HepG2 (cell line): ENCODE measurements at regions not wholly inside any gene's neighbourhood (a gene's known extent, or its start where the extent isn't known, plus 50 kb on each side); places are given as distances from the start of the nearest gene placed in this dataset.

ENCODE experiments used
- EP300 ChIP-seq, 3 experiments: sonication (generic) in 1 of 3; formaldehyde crosslinking in 1 of 3; IDR thresholded peaks; 2 replicates each; pipeline versions ENCODE4 v1.5.1 to v1.6.1; 2011 to 2020; ENCODE audit warnings: low read depth in 2 of 3, low read length in 2 of 3, borderline replicate concordance in 1 of 3, improper control_type of control experiment in 1 of 3, mild to moderate bottlenecking in 1 of 3, missing genetic modification reagents in 1 of 3, moderate library complexity in 1 of 3
- ETV6 ChIP-seq: sonication (generic); formaldehyde crosslinking; conservative IDR thresholded peaks from 2 replicates; pipeline ENCODE4 v1.4.0; 2020; ENCODE audit warnings: missing genetic modification reagents
- KAT8 ChIP-seq: IDR thresholded peaks from 2 replicates; pipeline ENCODE4 v1.6.1; 2016; ENCODE audit warnings: missing genetic modification reagents, missing compliant biosample characterization
- MEIS2 ChIP-seq: sonication (generic); formaldehyde crosslinking; IDR thresholded peaks from 2 replicates; pipeline ENCODE4 v1.9.0; 2021; ENCODE audit warnings: mild to moderate bottlenecking, missing genetic modification reagents
- POLR2AphosphoS5 ChIP-seq: IDR thresholded peaks from 2 replicates; pipeline ENCODE4 v1.6.1; 2012; ENCODE audit warnings: low read depth, low read length
- RCOR2 ChIP-seq: IDR thresholded peaks from 2 replicates; pipeline ENCODE4 v1.6.1; 2016; ENCODE audit warnings: missing biosample characterization, missing genetic modification reagents
- RFX1 ChIP-seq: fragments of 450-650 bp; IDR thresholded peaks from 2 replicates; pipeline ENCODE4 v1.6.1; 2017
- TAF1 ChIP-seq: sonication (generic); formaldehyde crosslinking; IDR thresholded peaks from 2 replicates; pipeline ENCODE4 v1.4.0; 2020; ENCODE audit warnings: missing genetic modification reagents
- ZKSCAN1 ChIP-seq: fragments of 150-350 bp; IDR thresholded peaks from 2 replicates; pipeline ENCODE4 v1.6.1; 2014; ENCODE audit warnings: low read length
- ZMAT3 ChIP-seq: sonication (generic); formaldehyde crosslinking; conservative IDR thresholded peaks from 2 replicates; pipeline ENCODE4 v1.7.0; 2021; ENCODE audit warnings: missing genetic modification reagents
- TF ChIP-seq, protein P1 (sequence below): conservative IDR thresholded peaks from 2 replicates; pipeline ENCODE4 v1.6.1; 2018; ENCODE audit warnings: missing genetic modification reagents
- TF ChIP-seq, protein P2 (sequence below), 2 experiments: fragments of 450-650 bp in 1 of 2; sonication (generic) in 1 of 2; formaldehyde crosslinking in 1 of 2; IDR thresholded peaks; 2 replicates each; pipeline versions ENCODE4 v1.6.1 to v1.8.0; 2016 to 2022; ENCODE audit warnings: antibody characterized with exemption in 1 of 2, mild to moderate bottlenecking in 1 of 2, missing genetic modification reagents in 1 of 2
- TF ChIP-seq, protein P3 (sequence below): sonication (generic); formaldehyde crosslinking; IDR thresholded peaks from 2 replicates; pipeline ENCODE4 v1.5.0; 2020; ENCODE audit warnings: mild to moderate bottlenecking, missing genetic modification reagents, moderate library complexity

DNA sequence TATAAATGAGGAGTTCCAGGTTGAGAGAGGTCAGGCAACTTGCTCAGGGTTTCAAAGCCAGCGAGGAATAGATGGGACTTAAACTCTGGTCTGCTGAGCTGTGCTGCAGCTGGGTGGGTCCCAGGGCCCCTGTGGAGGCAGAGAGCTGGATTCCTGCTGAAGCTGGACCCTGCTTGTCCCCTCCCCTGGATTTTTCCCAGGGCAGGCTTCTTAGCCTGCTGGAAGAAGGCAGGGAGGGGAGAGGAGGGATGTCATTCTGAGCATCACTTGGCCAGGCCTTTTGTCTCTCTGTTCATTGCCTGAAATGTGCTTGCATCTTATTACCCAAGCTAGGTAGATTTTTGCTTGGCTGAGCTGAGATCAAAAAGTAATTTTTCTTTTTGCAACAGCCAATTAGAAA lies 133.7 kb downstream of the DHX35 start:
- TF ChIP-seq, protein P1, sequence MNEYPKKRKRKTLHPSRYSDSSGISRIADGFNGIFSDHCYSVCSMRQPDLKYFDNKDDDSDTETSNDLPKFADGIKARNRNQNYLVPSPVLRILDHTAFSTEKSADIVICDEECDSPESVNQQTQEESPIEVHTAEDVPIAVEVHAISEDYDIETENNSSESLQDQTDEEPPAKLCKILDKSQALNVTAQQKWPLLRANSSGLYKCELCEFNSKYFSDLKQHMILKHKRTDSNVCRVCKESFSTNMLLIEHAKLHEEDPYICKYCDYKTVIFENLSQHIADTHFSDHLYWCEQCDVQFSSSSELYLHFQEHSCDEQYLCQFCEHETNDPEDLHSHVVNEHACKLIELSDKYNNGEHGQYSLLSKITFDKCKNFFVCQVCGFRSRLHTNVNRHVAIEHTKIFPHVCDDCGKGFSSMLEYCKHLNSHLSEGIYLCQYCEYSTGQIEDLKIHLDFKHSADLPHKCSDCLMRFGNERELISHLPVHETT (CRISPR knock-in tag) = no peak
- TF ChIP-seq, protein P2, sequence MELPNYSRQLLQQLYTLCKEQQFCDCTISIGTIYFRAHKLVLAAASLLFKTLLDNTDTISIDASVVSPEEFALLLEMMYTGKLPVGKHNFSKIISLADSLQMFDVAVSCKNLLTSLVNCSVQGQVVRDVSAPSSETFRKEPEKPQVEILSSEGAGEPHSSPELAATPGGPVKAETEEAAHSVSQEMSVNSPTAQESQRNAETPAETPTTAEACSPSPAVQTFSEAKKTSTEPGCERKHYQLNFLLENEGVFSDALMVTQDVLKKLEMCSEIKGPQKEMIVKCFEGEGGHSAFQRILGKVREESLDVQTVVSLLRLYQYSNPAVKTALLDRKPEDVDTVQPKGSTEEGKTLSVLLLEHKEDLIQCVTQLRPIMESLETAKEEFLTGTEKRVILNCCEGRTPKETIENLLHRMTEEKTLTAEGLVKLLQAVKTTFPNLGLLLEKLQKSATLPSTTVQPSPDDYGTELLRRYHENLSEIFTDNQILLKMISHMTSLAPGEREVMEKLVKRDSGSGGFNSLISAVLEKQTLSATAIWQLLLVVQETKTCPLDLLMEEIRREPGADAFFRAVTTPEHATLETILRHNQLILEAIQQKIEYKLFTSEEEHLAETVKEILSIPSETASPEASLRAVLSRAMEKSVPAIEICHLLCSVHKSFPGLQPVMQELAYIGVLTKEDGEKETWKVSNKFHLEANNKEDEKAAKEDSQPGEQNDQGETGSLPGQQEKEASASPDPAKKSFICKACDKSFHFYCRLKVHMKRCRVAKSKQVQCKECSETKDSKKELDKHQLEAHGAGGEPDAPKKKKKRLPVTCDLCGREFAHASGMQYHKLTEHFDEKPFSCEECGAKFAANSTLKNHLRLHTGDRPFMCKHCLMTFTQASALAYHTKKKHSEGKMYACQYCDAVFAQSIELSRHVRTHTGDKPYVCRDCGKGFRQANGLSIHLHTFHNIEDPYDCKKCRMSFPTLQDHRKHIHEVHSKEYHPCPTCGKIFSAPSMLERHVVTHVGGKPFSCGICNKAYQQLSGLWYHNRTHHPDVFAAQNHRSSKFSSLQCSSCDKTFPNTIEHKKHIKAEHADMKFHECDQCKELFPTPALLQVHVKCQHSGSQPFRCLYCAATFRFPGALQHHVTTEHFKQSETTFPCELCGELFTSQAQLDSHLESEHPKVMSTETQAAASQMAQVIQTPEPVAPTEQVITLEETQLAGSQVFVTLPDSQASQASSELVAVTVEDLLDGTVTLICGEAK (IDR thresholded peaks at IDR 0.05) = no peak
- TF ChIP-seq, protein P2 (CRISPR knock-in tag; IDR thresholded peaks at IDR 0.05) = no peak
- no peak for TF ChIP-seq ETV6 (CRISPR knock-in tag)
- TF ChIP-seq POLR2AphosphoS5 = no peak
- TF ChIP-seq, protein P3, sequence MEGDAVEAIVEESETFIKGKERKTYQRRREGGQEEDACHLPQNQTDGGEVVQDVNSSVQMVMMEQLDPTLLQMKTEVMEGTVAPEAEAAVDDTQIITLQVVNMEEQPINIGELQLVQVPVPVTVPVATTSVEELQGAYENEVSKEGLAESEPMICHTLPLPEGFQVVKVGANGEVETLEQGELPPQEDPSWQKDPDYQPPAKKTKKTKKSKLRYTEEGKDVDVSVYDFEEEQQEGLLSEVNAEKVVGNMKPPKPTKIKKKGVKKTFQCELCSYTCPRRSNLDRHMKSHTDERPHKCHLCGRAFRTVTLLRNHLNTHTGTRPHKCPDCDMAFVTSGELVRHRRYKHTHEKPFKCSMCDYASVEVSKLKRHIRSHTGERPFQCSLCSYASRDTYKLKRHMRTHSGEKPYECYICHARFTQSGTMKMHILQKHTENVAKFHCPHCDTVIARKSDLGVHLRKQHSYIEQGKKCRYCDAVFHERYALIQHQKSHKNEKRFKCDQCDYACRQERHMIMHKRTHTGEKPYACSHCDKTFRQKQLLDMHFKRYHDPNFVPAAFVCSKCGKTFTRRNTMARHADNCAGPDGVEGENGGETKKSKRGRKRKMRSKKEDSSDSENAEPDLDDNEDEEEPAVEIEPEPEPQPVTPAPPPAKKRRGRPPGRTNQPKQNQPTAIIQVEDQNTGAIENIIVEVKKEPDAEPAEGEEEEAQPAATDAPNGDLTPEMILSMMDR (CRISPR knock-in tag) = no peak
- TF ChIP-seq ZKSCAN1 = no peak
- no peak for TF ChIP-seq ZMAT3 (CRISPR knock-in tag)
- no peak for TF ChIP-seq KAT8 (CRISPR knock-in tag)
- no peak for TF ChIP-seq TAF1 (CRISPR knock-in tag)
- no peak for TF ChIP-seq RFX1
- no peak for TF ChIP-seq RCOR2 (CRISPR knock-in tag)
- no peak for TF ChIP-seq EP300 (IDR thresholded peaks at IDR 0.05; ENCODE audit: low read depth in 2 of 2, low read length in 2 of 2)
- no peak for TF ChIP-seq EP300 (CRISPR knock-in tag; IDR thresholded peaks at IDR 0.05; ENCODE audit: borderline replicate concordance)
- TF ChIP-seq MEIS2 = no peak
